ENCODE measurements at regions not wholly inside any gene's neighbourhood (a gene's known extent, or its start where the extent isn't known, plus 50 kb on each side); places are given as distances from the start of the nearest gene placed in this dataset.

GRCh38 chr13:71306821-71307220 is 560.2 kb downstream of the DACH1 start:
- peaks cover 88% of the 10 kb centered on the region for H3K27me3 Mint-ChIP-seq (ENCODE audit: insufficient read depth, unreplicated experiment)
- ChIA-PET CTCF (no interaction called here), POLR2A (no interaction called here)
- H3K4me1 Mint-ChIP-seq (ENCODE audit: insufficient read depth, unreplicated experiment), result no peaks in the 10 kb centered on the region
- intact Hi-C loops (cut with micrococcal nuclease), result no loop called here
- BruUV-seq (replicated peaks), result no TSS peak
- no peak overlapping the region for H3K4me3 Mint-ChIP-seq (ENCODE audit: unreplicated experiment)
- no peak overlapping the region for H3K27ac Mint-ChIP-seq (ENCODE audit: low read depth, unreplicated experiment)
- TF ChIP-seq, protein P1, sequence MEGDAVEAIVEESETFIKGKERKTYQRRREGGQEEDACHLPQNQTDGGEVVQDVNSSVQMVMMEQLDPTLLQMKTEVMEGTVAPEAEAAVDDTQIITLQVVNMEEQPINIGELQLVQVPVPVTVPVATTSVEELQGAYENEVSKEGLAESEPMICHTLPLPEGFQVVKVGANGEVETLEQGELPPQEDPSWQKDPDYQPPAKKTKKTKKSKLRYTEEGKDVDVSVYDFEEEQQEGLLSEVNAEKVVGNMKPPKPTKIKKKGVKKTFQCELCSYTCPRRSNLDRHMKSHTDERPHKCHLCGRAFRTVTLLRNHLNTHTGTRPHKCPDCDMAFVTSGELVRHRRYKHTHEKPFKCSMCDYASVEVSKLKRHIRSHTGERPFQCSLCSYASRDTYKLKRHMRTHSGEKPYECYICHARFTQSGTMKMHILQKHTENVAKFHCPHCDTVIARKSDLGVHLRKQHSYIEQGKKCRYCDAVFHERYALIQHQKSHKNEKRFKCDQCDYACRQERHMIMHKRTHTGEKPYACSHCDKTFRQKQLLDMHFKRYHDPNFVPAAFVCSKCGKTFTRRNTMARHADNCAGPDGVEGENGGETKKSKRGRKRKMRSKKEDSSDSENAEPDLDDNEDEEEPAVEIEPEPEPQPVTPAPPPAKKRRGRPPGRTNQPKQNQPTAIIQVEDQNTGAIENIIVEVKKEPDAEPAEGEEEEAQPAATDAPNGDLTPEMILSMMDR (IDR thresholded peaks at IDR 0.05; ENCODE audit: unreplicated experiment), result no peak
- no peak for DNase-seq (ENCODE audit: unreplicated experiment)
- no peaks in the 10 kb centered on the region for H3K36me3 Mint-ChIP-seq (ENCODE audit: insufficient read depth, unreplicated experiment)
- no peaks in the 10 kb centered on the region for H3K9me3 Mint-ChIP-seq (ENCODE audit: unreplicated experiment)

DNA sequence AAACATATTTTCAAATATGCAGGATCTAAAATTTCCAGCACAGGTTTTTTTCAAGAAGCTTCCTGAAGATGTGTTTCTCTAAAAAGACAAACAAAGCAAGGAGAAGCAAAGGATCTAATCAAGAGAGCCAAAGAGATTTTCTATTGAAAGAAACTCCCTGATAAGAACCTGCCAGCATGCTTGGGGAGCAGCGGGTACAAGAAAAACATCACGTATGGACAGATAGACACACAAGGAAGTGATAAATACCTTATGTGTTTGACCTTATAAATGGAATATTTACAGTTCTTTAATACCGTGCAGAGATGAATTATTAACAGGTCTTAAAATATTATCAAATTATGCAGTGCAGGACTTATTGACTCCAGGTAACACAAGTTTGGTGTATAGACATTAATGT is 562.1 kb downstream of the DACH1 start:
- BruUV-seq (replicated peaks), result no TSS peak
- Mint-ChIP-seq H3K27me3 (ENCODE audit: insufficient read depth, unreplicated experiment) (peaks cover 91% of the 10 kb centered on the region), H3K27ac (ENCODE audit: low read depth, unreplicated experiment) (no peak overlapping the region), H3K36me3 (ENCODE audit: insufficient read depth, unreplicated experiment) (no peaks in the 10 kb centered on the region), H3K9me3 (ENCODE audit: unreplicated experiment) (no peaks in the 10 kb centered on the region), H3K4me3 (ENCODE audit: unreplicated experiment) (no peak overlapping the region), H3K4me1 (ENCODE audit: insufficient read depth, unreplicated experiment) (no peaks in the 10 kb centered on the region)
- ChIA-PET POLR2A (no interaction called here), CTCF (no interaction called here)
- TF ChIP-seq, protein P1 (IDR thresholded peaks at IDR 0.05; ENCODE audit: unreplicated experiment), result no peak
- DNase-seq (ENCODE audit: unreplicated experiment), result no peak
- intact Hi-C loops (cut with micrococcal nuclease), result no loop called here

DNA sequence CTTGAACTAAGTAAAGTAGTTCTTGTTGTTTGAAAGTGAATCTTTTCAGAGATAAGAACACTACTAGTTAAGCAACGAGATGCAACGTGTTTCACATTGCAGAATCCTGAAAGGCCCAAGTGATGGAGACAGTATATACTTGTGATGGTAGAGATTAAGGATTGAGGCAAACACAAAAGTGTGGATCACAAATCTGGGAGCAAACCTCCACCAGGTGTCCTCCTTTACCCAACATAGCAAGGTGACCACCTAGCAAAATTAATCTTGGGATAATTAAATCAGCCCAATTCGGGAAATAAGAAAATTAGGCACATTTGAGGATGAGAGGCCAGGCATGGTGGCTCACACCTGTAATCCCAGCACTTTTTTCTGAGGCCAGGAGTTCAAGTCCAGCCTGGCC is 563.9 kb downstream of the DACH1 start:
- Mint-ChIP-seq H3K4me1 (ENCODE audit: insufficient read depth, unreplicated experiment) (no peaks in the 10 kb centered on the region), H3K9me3 (ENCODE audit: unreplicated experiment) (no peaks in the 10 kb centered on the region), H3K27me3 (ENCODE audit: insufficient read depth, unreplicated experiment) (peaks cover 79% of the 10 kb centered on the region), H3K27ac (ENCODE audit: low read depth, unreplicated experiment) (no peak overlapping the region), H3K36me3 (ENCODE audit: insufficient read depth, unreplicated experiment) (no peaks in the 10 kb centered on the region), H3K4me3 (ENCODE audit: unreplicated experiment) (no peak overlapping the region)
- TF ChIP-seq, protein P1 (IDR thresholded peaks at IDR 0.05; ENCODE audit: unreplicated experiment), result no peak
- no peak for DNase-seq (ENCODE audit: unreplicated experiment)
- BruUV-seq (replicated peaks), result no TSS peak
- ChIA-PET CTCF (interaction anchor here (0.6 to 1.0 kb wide), 3 partner anchors 10 to 1360 kb away, joined by 3 read pairs; no protein-coding TSS in a partner anchor), POLR2A (no interaction called here)
- intact Hi-C loops (cut with micrococcal nuclease), result no loop called here

- Mint-ChIP-seq H3K36me3 (ENCODE audit: insufficient read depth, unreplicated experiment) (no peaks in the 10 kb centered on the region), H3K27me3 (ENCODE audit: insufficient read depth, unreplicated experiment) (peaks cover 72% of the 10 kb centered on the region), H3K4me1 (ENCODE audit: insufficient read depth, unreplicated experiment) (no peaks in the 10 kb centered on the region), H3K27ac (ENCODE audit: low read depth, unreplicated experiment) (no peak overlapping the region), H3K9me3 (ENCODE audit: unreplicated experiment) (no peaks in the 10 kb centered on the region), H3K4me3 (ENCODE audit: unreplicated experiment) (no peak overlapping the region)
- intact Hi-C loops (cut with micrococcal nuclease), result no loop called here
- DNase-seq (ENCODE audit: unreplicated experiment), result no peak
- CTCF ChIA-PET, result no interaction called here
- POLR2A ChIA-PET, result no interaction called here
- BruUV-seq (replicated peaks), result no TSS peak
- TF ChIP-seq, protein P1 (IDR thresholded peaks at IDR 0.05; ENCODE audit: unreplicated experiment), result no peak
Measured at GRCh38 chr13:71300602-71301001, 566.4 kb downstream of the DACH1 start.

Data from MCF 10A (cell line).